ENCODE measurements at regions not wholly inside any gene's neighbourhood (a gene's known extent, or its start where the extent isn't known, plus 50 kb on each side); places are given as distances from the start of the nearest gene placed in this dataset.

GRCh38 chr2:67834482-67834881, 228.3 kb downstream of the C1D start:
- ChIA-PET POLR2A (no interaction called here), RAD21 (ENCODE audit: low non-redundant PET in 1 of 2, low total read pairs in 2 of 2, uncharacterized antibody in 2 of 2, unreplicated experiment in 2 of 2) (no interaction called here), CTCF (no interaction called here)
- intact Hi-C loops (cut with micrococcal nuclease): no loop called here
- Histone ChIP-seq H2AFZ (ENCODE audit: low read depth, low read length, poor library complexity, severe bottlenecking) (no peak overlapping the region), H3K36me3 (ENCODE audit: control insufficient read depth in 1 of 2, insufficient read depth in 2 of 2, low read length in 2 of 2) (no peaks in the 10 kb centered on the region), H3K9ac (ENCODE audit: low read length) (no peak overlapping the region), H3K4me3 (replicated peaks in 1 of 2; ENCODE audit: low read depth in 1 of 2, low read length in 2 of 2) (no peak overlapping the region), H3K27me3 (ENCODE audit: insufficient read depth, low read length) (peaks cover 9% of the 10 kb centered on the region; the same call in 1 of the 2 replicates), H3K9me3 (ENCODE audit: control insufficient read depth in 1 of 2, insufficient read depth in 1 of 2, low read depth in 1 of 2, low read length in 2 of 2) (no peaks in the 10 kb centered on the region), H3K27ac (ENCODE audit: low read depth, low read length) (no peak overlapping the region), H3K9me2 (ENCODE audit: insufficient read depth) (no peaks in the 10 kb centered on the region), H4K20me1 (ENCODE audit: insufficient read depth) (no peaks in the 10 kb centered on the region), H3K79me2 (ENCODE audit: insufficient read depth, low read length) (no peaks in the 10 kb centered on the region), H3K4me1 (ENCODE audit: control insufficient read depth in 1 of 2, insufficient read depth in 2 of 2, low read length in 2 of 2) (no peaks in the 10 kb centered on the region), H3K4me2 (ENCODE audit: low read length) (no peak overlapping the region)
- DNase-seq (ENCODE audit: low read depth, low spot score) (no peak), ATAC-seq (no peak)
- BruUV-seq (replicated peaks): no TSS peak
- no peak for TF ChIP-seq POLR2A (IDR thresholded peaks at IDR 0.05; ENCODE audit: borderline replicate concordance, extremely low read depth, insufficient read depth, insufficient read length)

DNA sequence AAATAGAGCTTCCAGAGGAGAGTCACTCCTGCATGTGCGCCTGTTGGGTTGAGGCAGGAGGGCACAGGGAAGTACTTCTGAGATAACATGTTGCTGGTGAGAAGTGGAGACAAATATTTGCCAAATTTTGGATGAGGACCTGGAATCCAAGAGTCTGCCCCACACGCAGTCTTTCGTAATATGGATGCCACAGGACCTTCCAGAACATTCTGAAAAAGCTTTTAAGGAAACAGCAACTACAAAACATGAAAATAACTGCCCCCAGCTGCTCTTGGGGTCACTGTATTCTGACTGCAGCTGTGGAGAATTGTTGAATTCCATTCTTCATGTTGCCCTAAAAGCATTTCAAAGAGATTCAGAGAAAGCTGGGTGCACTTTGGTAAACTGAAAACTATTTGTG, 227.5 kb downstream of the C1D start:
- Histone ChIP-seq H3K27ac (ENCODE audit: low read depth, low read length) (no peak overlapping the region), H3K9me3 (ENCODE audit: control insufficient read depth in 1 of 2, insufficient read depth in 1 of 2, low read depth in 1 of 2, low read length in 2 of 2) (no peaks in the 10 kb centered on the region), H4K20me1 (ENCODE audit: insufficient read depth) (no peaks in the 10 kb centered on the region), H3K9ac (ENCODE audit: low read length) (no peak overlapping the region), H3K9me2 (ENCODE audit: insufficient read depth) (no peaks in the 10 kb centered on the region), H3K36me3 (ENCODE audit: control insufficient read depth in 1 of 2, insufficient read depth in 2 of 2, low read length in 2 of 2) (no peaks in the 10 kb centered on the region), H3K79me2 (ENCODE audit: insufficient read depth, low read length) (no peaks in the 10 kb centered on the region), H3K4me1 (ENCODE audit: control insufficient read depth in 1 of 2, insufficient read depth in 2 of 2, low read length in 2 of 2) (no peaks in the 10 kb centered on the region), H3K4me2 (ENCODE audit: low read length) (no peak overlapping the region), H2AFZ (ENCODE audit: low read depth, low read length, poor library complexity, severe bottlenecking) (no peak overlapping the region), H3K27me3 (ENCODE audit: insufficient read depth, low read length) (peaks cover 9% of the 10 kb centered on the region; the same call in 1 of the 2 replicates), H3K4me3 (replicated peaks in 1 of 2; ENCODE audit: low read depth in 1 of 2, low read length in 2 of 2) (no peak overlapping the region)
- ChIA-PET POLR2A (no interaction called here), CTCF (no interaction called here), RAD21 (ENCODE audit: low non-redundant PET in 1 of 2, low total read pairs in 2 of 2, uncharacterized antibody in 2 of 2, unreplicated experiment in 2 of 2) (no interaction called here)
- ATAC-seq (no peak), DNase-seq (ENCODE audit: low read depth, low spot score) (no peak)
- no TSS peak for BruUV-seq (replicated peaks)
- TF ChIP-seq, protein P1, sequence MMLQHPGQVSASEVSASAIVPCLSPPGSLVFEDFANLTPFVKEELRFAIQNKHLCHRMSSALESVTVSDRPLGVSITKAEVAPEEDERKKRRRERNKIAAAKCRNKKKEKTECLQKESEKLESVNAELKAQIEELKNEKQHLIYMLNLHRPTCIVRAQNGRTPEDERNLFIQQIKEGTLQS (IDR thresholded peaks at IDR 0.05): no peak
- TF ChIP-seq EZH2phosphoT487 (IDR thresholded peaks at IDR 0.05; ENCODE audit: borderline replicate concordance) (no peak), ELF1 (IDR thresholded peaks at IDR 0.05; ENCODE audit: borderline replicate concordance, low read depth) (no peak), SP1 (IDR thresholded peaks at IDR 0.05; ENCODE audit: low read depth) (no peak)
- intact Hi-C loops (cut with micrococcal nuclease): no loop called here

Measured in HCT116 (cell line).